ENCODE measurements at regions not wholly inside any gene's neighbourhood (a gene's known extent, or its start where the extent isn't known, plus 50 kb on each side); places are given as distances from the start of the nearest gene placed in this dataset.

DNA sequence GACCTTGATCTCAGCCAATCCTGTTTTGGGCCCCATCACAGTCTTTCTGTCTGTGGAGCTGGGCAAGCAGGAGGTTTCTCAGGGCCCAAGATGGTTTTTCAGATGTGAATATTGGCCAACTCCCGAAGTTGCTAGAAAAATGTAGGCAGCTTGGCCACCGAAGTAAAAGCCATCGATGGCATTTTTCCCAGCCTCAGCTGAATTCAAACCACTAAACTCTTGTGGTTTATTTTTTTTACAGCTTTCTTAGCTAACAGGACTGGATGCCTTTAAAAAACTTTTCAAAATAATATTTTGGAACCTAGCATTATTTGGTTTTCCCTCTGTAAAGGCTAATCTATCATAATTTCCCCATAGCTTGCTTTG lies 102.5 kb upstream of the ERCC6L2 start:
- TF ChIP-seq, protein P1, sequence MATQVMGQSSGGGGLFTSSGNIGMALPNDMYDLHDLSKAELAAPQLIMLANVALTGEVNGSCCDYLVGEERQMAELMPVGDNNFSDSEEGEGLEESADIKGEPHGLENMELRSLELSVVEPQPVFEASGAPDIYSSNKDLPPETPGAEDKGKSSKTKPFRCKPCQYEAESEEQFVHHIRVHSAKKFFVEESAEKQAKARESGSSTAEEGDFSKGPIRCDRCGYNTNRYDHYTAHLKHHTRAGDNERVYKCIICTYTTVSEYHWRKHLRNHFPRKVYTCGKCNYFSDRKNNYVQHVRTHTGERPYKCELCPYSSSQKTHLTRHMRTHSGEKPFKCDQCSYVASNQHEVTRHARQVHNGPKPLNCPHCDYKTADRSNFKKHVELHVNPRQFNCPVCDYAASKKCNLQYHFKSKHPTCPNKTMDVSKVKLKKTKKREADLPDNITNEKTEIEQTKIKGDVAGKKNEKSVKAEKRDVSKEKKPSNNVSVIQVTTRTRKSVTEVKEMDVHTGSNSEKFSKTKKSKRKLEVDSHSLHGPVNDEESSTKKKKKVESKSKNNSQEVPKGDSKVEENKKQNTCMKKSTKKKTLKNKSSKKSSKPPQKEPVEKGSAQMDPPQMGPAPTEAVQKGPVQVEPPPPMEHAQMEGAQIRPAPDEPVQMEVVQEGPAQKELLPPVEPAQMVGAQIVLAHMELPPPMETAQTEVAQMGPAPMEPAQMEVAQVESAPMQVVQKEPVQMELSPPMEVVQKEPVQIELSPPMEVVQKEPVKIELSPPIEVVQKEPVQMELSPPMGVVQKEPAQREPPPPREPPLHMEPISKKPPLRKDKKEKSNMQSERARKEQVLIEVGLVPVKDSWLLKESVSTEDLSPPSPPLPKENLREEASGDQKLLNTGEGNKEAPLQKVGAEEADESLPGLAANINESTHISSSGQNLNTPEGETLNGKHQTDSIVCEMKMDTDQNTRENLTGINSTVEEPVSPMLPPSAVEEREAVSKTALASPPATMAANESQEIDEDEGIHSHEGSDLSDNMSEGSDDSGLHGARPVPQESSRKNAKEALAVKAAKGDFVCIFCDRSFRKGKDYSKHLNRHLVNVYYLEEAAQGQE (IDR thresholded peaks at IDR 0.05; ENCODE audit: insufficient read depth in 1 of 2, low read depth in 2 of 2, low read length in 2 of 2), result no peak
- TF ChIP-seq FOXP2 (optimal IDR thresholded peaks at IDR 0.05; ENCODE audit: borderline replicate concordance, extremely low read depth, extremely low read length, insufficient read depth), result no peak
- no peak for TF ChIP-seq TAF1 (IDR thresholded peaks at IDR 0.05; ENCODE audit: borderline replicate concordance, insufficient read depth, low read length)
- TF ChIP-seq SIN3A (IDR thresholded peaks at IDR 0.05; ENCODE audit: borderline replicate concordance, insufficient read depth, low read length), result no peak
- TF ChIP-seq POLR2AphosphoS5 (IDR thresholded peaks at IDR 0.05; ENCODE audit: low read depth, low read length), result no peak

DNA sequence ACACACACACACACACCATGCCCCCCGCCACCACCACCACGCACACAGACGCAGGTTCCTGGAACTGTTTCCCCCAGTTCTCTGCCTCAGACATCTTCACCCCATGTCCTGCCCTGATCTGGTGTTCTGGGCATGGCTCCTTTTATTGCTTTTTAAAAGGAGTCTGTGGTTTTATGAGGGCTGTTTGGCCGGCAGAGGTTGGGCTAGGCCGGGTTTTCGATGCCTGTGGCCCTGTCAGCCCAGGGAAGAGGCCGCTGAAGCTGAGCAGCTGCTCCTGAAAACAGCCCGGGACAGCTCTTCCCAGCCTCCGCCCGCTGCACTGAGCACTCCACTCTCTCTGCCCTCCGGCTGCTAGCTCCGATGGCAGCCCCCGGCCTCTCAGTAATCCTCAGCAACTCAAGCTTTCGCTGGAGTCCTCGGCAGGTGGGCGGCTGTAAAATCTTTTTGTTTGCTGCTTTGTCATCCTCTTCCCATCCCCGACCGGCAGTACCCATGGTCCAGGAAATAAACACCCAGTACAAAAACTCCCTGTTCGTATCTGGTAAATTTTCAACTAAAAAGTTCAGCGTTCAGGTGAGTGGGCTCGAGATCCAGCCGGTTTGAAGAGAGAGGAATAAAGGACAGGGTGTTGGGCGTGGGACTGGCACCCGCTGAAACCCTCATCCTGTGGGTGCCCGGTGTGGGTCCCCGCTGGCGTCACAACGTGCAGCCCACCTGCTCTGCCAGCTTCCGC lies 103.0 kb upstream of the ERCC6L2 start:
- TF ChIP-seq FOXP2 (optimal IDR thresholded peaks at IDR 0.05; ENCODE audit: borderline replicate concordance, extremely low read depth, extremely low read length, insufficient read depth) (no peak), TAF1 (IDR thresholded peaks at IDR 0.05; ENCODE audit: borderline replicate concordance, insufficient read depth, low read length) (no peak), SIN3A (IDR thresholded peaks at IDR 0.05; ENCODE audit: borderline replicate concordance, insufficient read depth, low read length) (no peak), POLR2AphosphoS5 (IDR thresholded peaks at IDR 0.05; ENCODE audit: low read depth, low read length) (no peak)
- TF ChIP-seq, protein P1 (IDR thresholded peaks at IDR 0.05; ENCODE audit: insufficient read depth in 1 of 2, low read depth in 2 of 2, low read length in 2 of 2), result no peak

DNA sequence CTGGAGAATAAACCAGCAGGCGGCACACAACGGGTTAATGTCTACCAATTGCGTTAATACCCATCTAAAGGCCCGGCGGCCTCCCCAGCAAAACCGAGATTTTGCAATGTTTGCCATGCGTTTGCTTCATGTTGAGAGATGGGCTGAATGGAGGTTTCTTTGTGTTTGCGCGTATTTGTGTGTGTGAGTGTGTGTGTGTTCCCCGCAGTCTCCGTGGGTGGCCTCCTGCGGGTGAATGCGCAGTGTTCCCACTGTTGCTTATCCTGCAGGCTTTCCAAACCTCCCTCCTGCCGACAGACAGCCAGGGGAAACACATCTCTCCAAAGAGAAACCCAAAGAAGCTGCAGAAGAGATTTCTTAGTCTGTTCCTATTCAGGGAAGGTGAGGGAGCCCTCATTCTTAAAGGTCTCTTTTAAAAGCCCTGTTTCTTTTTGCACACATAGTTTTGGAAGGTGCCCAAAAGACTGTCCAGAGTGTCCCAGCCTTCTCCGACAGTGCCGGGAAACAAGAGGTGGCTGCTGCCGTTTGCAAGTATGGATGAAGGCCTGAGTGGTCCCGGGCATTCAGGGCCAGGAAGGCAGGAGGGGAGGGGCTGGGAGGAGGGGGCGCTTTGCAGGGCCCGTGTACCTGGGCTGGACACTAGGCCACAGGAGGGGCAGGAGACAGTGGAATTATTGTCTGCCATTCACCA lies 103.8 kb upstream of the ERCC6L2 start:
- TF ChIP-seq TAF1 (IDR thresholded peaks at IDR 0.05; ENCODE audit: borderline replicate concordance, insufficient read depth, low read length), result no peak
- TF ChIP-seq FOXP2 (optimal IDR thresholded peaks at IDR 0.05; ENCODE audit: borderline replicate concordance, extremely low read depth, extremely low read length, insufficient read depth), result no peak
- no peak for TF ChIP-seq SIN3A (IDR thresholded peaks at IDR 0.05; ENCODE audit: borderline replicate concordance, insufficient read depth, low read length)
- TF ChIP-seq, protein P1 (IDR thresholded peaks at IDR 0.05; ENCODE audit: insufficient read depth in 1 of 2, low read depth in 2 of 2, low read length in 2 of 2), result no peak
- TF ChIP-seq POLR2AphosphoS5 (IDR thresholded peaks at IDR 0.05; ENCODE audit: low read depth, low read length), result no peak

DNA sequence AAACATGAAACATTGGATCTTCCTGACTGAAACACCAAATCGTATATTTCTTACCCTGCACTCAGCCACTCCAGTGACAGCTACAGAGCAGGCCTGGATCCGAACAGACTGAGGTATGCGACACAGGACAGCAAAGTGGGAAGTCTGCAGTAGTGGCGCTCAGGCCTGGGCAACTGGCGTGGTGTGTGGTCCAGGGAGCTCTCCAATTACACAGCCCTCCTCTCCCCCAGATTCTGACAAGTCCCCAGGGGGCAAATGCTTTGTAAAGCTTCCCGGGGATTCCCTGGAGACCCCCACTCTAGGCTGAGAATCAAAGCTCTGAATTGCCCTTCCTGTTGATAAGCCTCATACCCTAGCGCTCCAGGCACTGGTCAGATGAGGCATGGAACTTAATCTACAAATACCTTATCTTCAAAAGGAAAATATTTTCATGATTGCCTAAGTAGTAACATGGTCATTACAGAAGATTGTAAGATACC lies 104.8 kb upstream of the ERCC6L2 start:
- TF ChIP-seq SIN3A (IDR thresholded peaks at IDR 0.05; ENCODE audit: borderline replicate concordance, insufficient read depth, low read length) (no peak), TAF1 (IDR thresholded peaks at IDR 0.05; ENCODE audit: borderline replicate concordance, insufficient read depth, low read length) (no peak), FOXP2 (optimal IDR thresholded peaks at IDR 0.05; ENCODE audit: borderline replicate concordance, extremely low read depth, extremely low read length, insufficient read depth) (no peak), POLR2AphosphoS5 (IDR thresholded peaks at IDR 0.05; ENCODE audit: low read depth, low read length) (no peak)
- TF ChIP-seq, protein P1 (IDR thresholded peaks at IDR 0.05; ENCODE audit: insufficient read depth in 1 of 2, low read depth in 2 of 2, low read length in 2 of 2), result no peak

Measured in PFSK-1 (cell line).